GM23248 (cell line): ENCODE measurements at regions not wholly inside any gene's neighbourhood (a gene's known extent, or its start where the extent isn't known, plus 50 kb on each side); places are given as distances from the start of the nearest gene placed in this dataset.

Experiments used
- DNase-seq: peaks from one replicate; pipeline ENCODE4 v3.0.0-alpha.2; 2015
- H2AFZ ChIP-seq: fragments of 200-600 bp; sonication (generic); 2 replicates; pipeline ENCODE4 v1.6.1; 2016; ENCODE audit warnings: antibody characterized with exemption
- H3F3A ChIP-seq: fragments of 200-600 bp; sonication (generic); 2 replicates; pipeline ENCODE4 v1.6.1; 2016; ENCODE audit warnings: mild to moderate bottlenecking, antibody characterized with exemption, mixed run types; ENCODE audit not compliant: insufficient read depth
- H3K27ac ChIP-seq: fragments of 200-600 bp; sonication (generic); 2 replicates; pipeline ENCODE4 v1.5.1; 2016; ENCODE audit warnings: mild to moderate bottlenecking
- H3K27me3 ChIP-seq: fragments of 200-600 bp; sonication (generic); replicated peaks from 2 replicates; pipeline ENCODE4 v1.6.1; 2016; ENCODE audit warnings: mild to moderate bottlenecking; ENCODE audit not compliant: insufficient read depth
- H3K36me3 ChIP-seq: fragments of 200-600 bp; sonication (generic); 2 replicates; pipeline ENCODE4 v1.6.1; 2016; ENCODE audit warnings: low read depth, mild to moderate bottlenecking
- H3K4me1 ChIP-seq: fragments of 200-600 bp; sonication (generic); 2 replicates; pipeline ENCODE4 v1.6.1; 2016; ENCODE audit warnings: mild to moderate bottlenecking; ENCODE audit not compliant: insufficient read depth
- H3K4me2 ChIP-seq: fragments of 200-600 bp; sonication (generic); one replicate; pipeline ENCODE4 v1.6.1; 2016; ENCODE audit warnings: mild to moderate bottlenecking; ENCODE audit not compliant: unreplicated experiment
- H3K4me3 ChIP-seq: fragments of 200-600 bp; sonication (generic); 2 replicates; pipeline ENCODE4 v1.5.1; 2016; ENCODE audit warnings: mild to moderate bottlenecking
- H3K79me2 ChIP-seq: fragments of 200-600 bp; sonication (generic); 2 replicates; pipeline ENCODE4 v1.6.1; 2016; ENCODE audit warnings: mild to moderate bottlenecking; ENCODE audit not compliant: insufficient read depth
- H3K9ac ChIP-seq: fragments of 200-600 bp; sonication (generic); 2 replicates; pipeline ENCODE4 v1.6.1; 2016; ENCODE audit warnings: mild to moderate bottlenecking
- H3K9me2 ChIP-seq: fragments of 200-600 bp; sonication (generic); 2 replicates; pipeline ENCODE4 v1.6.1; 2016; ENCODE audit warnings: mixed run types, mild to moderate bottlenecking, moderate library complexity; ENCODE audit not compliant: insufficient read depth
- H3K9me3 ChIP-seq: fragments of 200-600 bp; sonication (generic); one replicate; pipeline ENCODE4 v1.6.1; 2017; ENCODE audit warnings: low read depth
- H4K20me1 ChIP-seq: fragments of 200-600 bp; sonication (generic); 2 replicates; pipeline ENCODE4 v1.6.0; 2016; ENCODE audit not compliant: insufficient read depth
- EZH2 ChIP-seq: fragments of 200-600 bp; sonication (generic); IDR thresholded peaks from 2 replicates; pipeline ENCODE4 v1.6.1; 2018; ENCODE audit warnings: antibody characterized with exemption, mild to moderate bottlenecking; ENCODE audit not compliant: insufficient read depth, poor library complexity, severe bottlenecking
- EZH2phosphoT487 ChIP-seq: fragments of 200-600 bp; sonication (generic); IDR thresholded peaks from 2 replicates; pipeline ENCODE4 v1.6.1; 2018; ENCODE audit warnings: antibody characterized with exemption, moderate library complexity, mild to moderate bottlenecking, low read depth; ENCODE audit not compliant: insufficient read depth
- WGBS, 2 experiments: methylation state at CpG; one replicate each; pipeline ENCODE4 v1.1.6; 2015 to 2017; ENCODE audit warnings: low lambda C conversion rate in 2 of 2, low coverage in 1 of 2; ENCODE audit errors: missing lambda C conversion rate in 2 of 2; 5-methylcytosine and 5-hydroxymethylcytosine counted together
- in situ Hi-C: fragments of 300-500 bp; cut with MboI; formaldehyde crosslinking; loops from 2 replicates; pipeline ENCODE4 v1.15.0; 2020

- no peak for TF ChIP-seq EZH2phosphoT487
- TF ChIP-seq EZH2 = no peak
- Histone ChIP-seq H3K4me3 (no peak overlapping the region), H3K79me2 (no peaks in the 10 kb centered on the region), H3K9me3 (no peaks in the 10 kb centered on the region), H3K9me2 (no peaks in the 10 kb centered on the region), H4K20me1 (no peaks in the 10 kb centered on the region), H3K4me2 (no peak overlapping the region), H3F3A (no peaks in the 10 kb centered on the region), H3K9ac (no peak overlapping the region), H3K36me3 (no peaks in the 10 kb centered on the region), H3K27ac (no peak overlapping the region), H2AFZ (no peak overlapping the region), H3K4me1 (no peaks in the 10 kb centered on the region), H3K27me3 (no peaks in the 10 kb centered on the region)
- WGBS, 2 experiments = 92 to 97% methylated on average over 3 of the region's 3 CpGs
- no peak for DNase-seq
- in situ Hi-C loops = no loop called here
Observed at GRCh38 chrX:40201329-40201885, 103.6 kb upstream of the BCOR start.

GRCh38 chrX:40199704-40200103 is 101.9 kb upstream of the BCOR start:
- WGBS, 2 experiments = 30 to 35% methylated on average over 6 to 7 of the region's 7 CpGs

GRCh38 chrX:40197071-40197470 is 99.3 kb upstream of the BCOR start:
- Histone ChIP-seq H3K9me2 (no peaks in the 10 kb centered on the region), H3K9ac (no peak overlapping the region), H3F3A (no peaks in the 10 kb centered on the region), H3K9me3 (no peaks in the 10 kb centered on the region), H3K4me3 (no peak overlapping the region), H3K27me3 (no peaks in the 10 kb centered on the region), H4K20me1 (no peaks in the 10 kb centered on the region), H3K4me1 (no peaks in the 10 kb centered on the region), H2AFZ (no peak overlapping the region), H3K4me2 (no peak overlapping the region), H3K36me3 (no peaks in the 10 kb centered on the region), H3K27ac (no peak overlapping the region), H3K79me2 (no peaks in the 10 kb centered on the region)
- in situ Hi-C loops = no loop called here
- DNase-seq = no peak
- 84 to 88% methylated on average over 6 of the region's 6 CpGs for whole genome bisulfite sequencing, 2 experiments
- TF ChIP-seq EZH2 (no peak), EZH2phosphoT487 (no peak)

More at GRCh38 chrX:40199704-40200103, 101.9 kb upstream of the BCOR start:
- no peak overlapping the region for H3K27ac ChIP-seq
- no peaks in the 10 kb centered on the region for H3K4me1 ChIP-seq
- no peaks in the 10 kb centered on the region for H4K20me1 ChIP-seq
- H3K9me3 ChIP-seq = no peaks in the 10 kb centered on the region
- H3F3A ChIP-seq = no peaks in the 10 kb centered on the region
- H3K9ac ChIP-seq = no peak overlapping the region
- H3K27me3 ChIP-seq = no peaks in the 10 kb centered on the region
- H3K4me3 ChIP-seq = no peak overlapping the region
- no peak for TF ChIP-seq EZH2
- TF ChIP-seq EZH2phosphoT487 = no peak
- no peak overlapping the region for H3K4me2 ChIP-seq
- no peak overlapping the region for H2AFZ ChIP-seq
- H3K36me3 ChIP-seq = no peaks in the 10 kb centered on the region
- no peaks in the 10 kb centered on the region for H3K9me2 ChIP-seq
- H3K79me2 ChIP-seq = no peaks in the 10 kb centered on the region
- in situ Hi-C loops = no loop called here
- peak; percentile 40 for DNase-seq

GRCh38 chrX:40195368-40195767 is 97.6 kb upstream of the BCOR start:
- H3K9ac ChIP-seq = no peak overlapping the region
- DNase-seq = no peak
- WGBS, 2 experiments = 86 to 100% methylated on average over 1 of the region's 1 CpG
- no peak overlapping the region for H2AFZ ChIP-seq
- H3K79me2 ChIP-seq = no peaks in the 10 kb centered on the region
- H3K9me2 ChIP-seq = no peaks in the 10 kb centered on the region
- no peaks in the 10 kb centered on the region for H4K20me1 ChIP-seq
- no peak overlapping the region for H3K4me3 ChIP-seq
- no peaks in the 10 kb centered on the region for H3K9me3 ChIP-seq
- no peaks in the 10 kb centered on the region for H3K27me3 ChIP-seq
- no peaks in the 10 kb centered on the region for H3F3A ChIP-seq
- H3K27ac ChIP-seq = no peak overlapping the region
- H3K4me2 ChIP-seq = no peak overlapping the region
- H3K36me3 ChIP-seq = no peaks in the 10 kb centered on the region
- H3K4me1 ChIP-seq = no peaks in the 10 kb centered on the region
- in situ Hi-C loops = no loop called here
- no peak for TF ChIP-seq EZH2
- TF ChIP-seq EZH2phosphoT487 = no peak

- no peaks in the 10 kb centered on the region for H3K79me2 ChIP-seq
- H4K20me1 ChIP-seq = no peaks in the 10 kb centered on the region
- H3K4me3 ChIP-seq = no peak overlapping the region
- WGBS, 2 experiments = 88 to 100% methylated on average over 1 of the region's 1 CpG
- no peak overlapping the region for H3K9ac ChIP-seq
- H3K27ac ChIP-seq = no peak overlapping the region
- H3K4me2 ChIP-seq = no peak overlapping the region
- no peak for DNase-seq
- H3K36me3 ChIP-seq = no peaks in the 10 kb centered on the region
- H3K9me2 ChIP-seq = no peaks in the 10 kb centered on the region
- TF ChIP-seq EZH2 (no peak), EZH2phosphoT487 (no peak)
- no peaks in the 10 kb centered on the region for H3K9me3 ChIP-seq
- H3K27me3 ChIP-seq = no peaks in the 10 kb centered on the region
- peaks cover 7% of the 10 kb centered on the region for H3K4me1 ChIP-seq
- no peaks in the 10 kb centered on the region; the same call in 1 of the 2 replicates for H3F3A ChIP-seq
- in situ Hi-C loops = no loop called here
- no peak overlapping the region for H2AFZ ChIP-seq
Observed at GRCh38 chrX:40192196-40192595, 94.4 kb upstream of the BCOR start.
